ENCODE measurements at regions not wholly inside any gene's neighbourhood (a gene's known extent, or its start where the extent isn't known, plus 50 kb on each side); places are given as distances from the start of the nearest gene placed in this dataset.

DNA sequence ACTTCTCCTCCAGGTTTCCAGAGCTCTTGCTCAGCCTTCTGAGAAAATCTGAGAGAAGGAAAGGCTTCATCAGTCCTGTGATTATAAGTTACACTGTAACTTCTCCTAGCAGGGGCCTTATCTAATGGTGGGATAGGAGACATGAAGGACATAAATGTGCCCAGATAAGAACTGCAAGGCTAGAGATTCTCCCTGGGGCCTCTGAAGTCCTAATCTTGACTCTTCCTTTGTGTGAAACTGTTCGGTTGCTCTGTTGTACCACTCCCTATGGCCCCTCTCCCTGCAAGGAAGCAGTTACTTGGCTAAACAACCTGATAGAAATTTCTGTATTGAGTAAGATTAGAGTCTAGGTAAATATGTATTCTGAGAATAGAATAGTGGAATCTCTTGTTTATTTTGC lies 780.9 kb downstream of the ETS1 start:
- H3K27me3 ChIP-seq (ENCODE audit: low read depth): no peaks in the 10 kb centered on the region
- H3K4me1 ChIP-seq: no peaks in the 10 kb centered on the region
- H3K27ac ChIP-seq: no peak overlapping the region
- TF ChIP-seq CTCF (IDR thresholded peaks at IDR 0.05): no peak
- no peak for DNase-seq
- H3K9me3 ChIP-seq: no peaks in the 10 kb centered on the region
- H3K36me3 ChIP-seq: no peaks in the 10 kb centered on the region
- H3K4me3 ChIP-seq: no peak overlapping the region
- no peak for ATAC-seq
- intact Hi-C loops (cut with DNase I): no loop called here

GRCh38 chr11:127805771-127806170 lies 781.6 kb downstream of the ETS1 start:
- intact Hi-C loops (cut with DNase I): no loop called here
- Histone ChIP-seq H3K27me3 (ENCODE audit: low read depth) (no peaks in the 10 kb centered on the region), H3K27ac (no peak overlapping the region), H3K9me3 (no peaks in the 10 kb centered on the region), H3K4me1 (no peaks in the 10 kb centered on the region), H3K4me3 (no peak overlapping the region), H3K36me3 (no peaks in the 10 kb centered on the region)
- DNase-seq (no peak), ATAC-seq (no peak)
- TF ChIP-seq CTCF (IDR thresholded peaks at IDR 0.05): no peak

GRCh38 chr11:127804747-127805400 lies 782.5 kb downstream of the ETS1 start:
- H3K9me3 ChIP-seq: no peaks in the 10 kb centered on the region

DNA sequence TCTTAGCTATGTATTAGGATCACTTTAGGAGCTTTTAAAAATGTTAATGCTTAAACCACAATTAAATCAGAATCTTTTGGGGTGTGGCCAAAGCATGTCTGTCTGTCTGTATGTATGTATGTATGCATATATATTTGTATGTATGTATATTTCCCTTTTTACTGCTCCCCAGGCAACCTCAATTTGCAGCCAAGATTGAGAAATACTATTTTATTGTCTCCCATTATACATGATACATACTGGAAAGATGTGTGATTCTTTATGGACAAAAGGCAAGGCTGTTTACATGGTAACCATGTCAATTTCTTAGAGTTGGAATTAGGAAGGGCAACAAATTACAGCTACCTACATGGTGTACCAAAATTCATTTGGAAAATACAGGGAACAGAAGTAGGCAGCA lies 783.6 kb downstream of the ETS1 start:
- intact Hi-C loops (cut with DNase I): no loop called here
- no peak overlapping the region for H3K27ac ChIP-seq
- H3K27me3 ChIP-seq (ENCODE audit: low read depth): no peaks in the 10 kb centered on the region
- ATAC-seq: no peak
- DNase-seq: no peak
- no peak overlapping the region for H3K4me3 ChIP-seq
- H3K4me1 ChIP-seq: no peaks in the 10 kb centered on the region
- no peak for TF ChIP-seq CTCF (IDR thresholded peaks at IDR 0.05)
- no peaks in the 10 kb centered on the region for H3K36me3 ChIP-seq
- no peaks in the 10 kb centered on the region for H3K9me3 ChIP-seq

More at GRCh38 chr11:127804747-127805400, 782.5 kb downstream of the ETS1 start:
- Histone ChIP-seq H3K36me3 (no peaks in the 10 kb centered on the region), H3K4me1 (no peaks in the 10 kb centered on the region), H3K27me3 (ENCODE audit: low read depth) (no peaks in the 10 kb centered on the region), H3K4me3 (no peak overlapping the region), H3K27ac (no peak overlapping the region)
- ATAC-seq (no peak), DNase-seq (no peak)
- intact Hi-C loops (cut with DNase I): no loop called here
- no peak for TF ChIP-seq CTCF (IDR thresholded peaks at IDR 0.05)

DNA sequence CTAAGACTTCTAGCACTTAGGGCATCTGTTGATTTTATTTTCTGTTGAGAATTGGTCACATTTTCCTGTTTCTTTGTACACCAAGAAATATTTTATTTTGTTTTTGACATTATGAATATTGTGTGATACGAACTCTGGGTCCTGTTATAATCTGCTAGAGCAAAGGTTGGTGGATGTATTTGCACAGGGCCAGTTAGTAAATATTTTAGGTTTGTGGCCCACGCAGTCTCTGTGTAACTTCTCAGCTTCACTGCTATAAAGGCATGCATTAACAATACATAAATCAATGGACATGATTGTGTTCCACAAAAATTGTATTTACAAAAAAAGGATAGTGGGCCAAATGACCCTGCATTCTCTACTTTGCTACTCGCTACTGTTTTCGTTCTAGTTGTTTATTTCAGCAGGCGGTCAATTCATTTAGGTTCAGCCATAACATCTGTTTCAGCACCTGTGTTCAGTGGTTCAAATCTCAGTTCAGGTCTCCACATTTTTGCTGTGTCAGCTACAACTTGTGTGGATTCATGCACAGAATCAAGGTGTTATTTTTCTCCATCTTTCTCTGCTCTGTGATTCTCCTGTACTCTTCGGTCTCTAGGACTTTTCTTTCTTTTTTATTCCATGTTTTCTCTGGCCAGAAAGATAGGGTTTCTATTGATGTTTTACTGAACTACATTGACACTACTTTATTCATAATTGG lies 786.2 kb downstream of the ETS1 start:
- Histone ChIP-seq H3K36me3 (no peaks in the 10 kb centered on the region), H3K27me3 (ENCODE audit: low read depth) (no peaks in the 10 kb centered on the region), H3K27ac (no peak overlapping the region), H3K9me3 (no peaks in the 10 kb centered on the region), H3K4me3 (no peak overlapping the region), H3K4me1 (no peaks in the 10 kb centered on the region)
- intact Hi-C loops (cut with DNase I): no loop called here
- no peak for TF ChIP-seq CTCF (IDR thresholded peaks at IDR 0.05)
- no peak for ATAC-seq
- DNase-seq: no peak

Measured in lower lobe of right lung (tissue), 2 donors.